Vagina (tissue), 2 donors: ENCODE measurements at regions not wholly inside any gene's neighbourhood (a gene's known extent, or its start where the extent isn't known, plus 50 kb on each side); places are given as distances from the start of the nearest gene placed in this dataset.

Experiments
- DNase-seq, 2 donors: peaks; one replicate each; pipeline ENCODE4 v3.0.0-alpha.2; 2017; ENCODE audit errors: extremely low spot score in 2 of 2
- H3K27ac ChIP-seq: fragments of 200-600 bp; sonication (generic); one replicate; pipeline ENCODE4 v1.5.1; 2019
- H3K27me3 ChIP-seq: fragments of 200-600 bp; sonication (generic); one replicate; pipeline ENCODE4 v1.5.1; 2019
- H3K36me3 ChIP-seq, 2 donors: fragments of 200-600 bp; sonication (generic); one replicate each; pipeline ENCODE4 v1.5.1; 2017 to 2019
- H3K4me1 ChIP-seq: fragments of 200-600 bp; sonication (generic); one replicate; pipeline ENCODE4 v1.5.1; 2019
- H3K4me3 ChIP-seq, 2 donors: fragments of 200-600 bp; sonication (generic); 1 replicate in 1 of 2; 2 replicates in 1 of 2; pipeline ENCODE4 v1.5.1; 2016 to 2019
- H3K9me3 ChIP-seq: fragments of 200-600 bp; sonication (generic); one replicate; pipeline ENCODE4 v1.5.1; 2019
- POLR2A ChIP-seq, 2 donors: fragments of 450-650 bp; IDR thresholded peaks; one replicate each; pipeline ENCODE4 v1.6.1; 2017; ENCODE audit warnings: antibody characterized with exemption in 2 of 2, mild to moderate bottlenecking in 2 of 2, moderate library complexity in 2 of 2
- POLR2AphosphoS5 ChIP-seq, 2 donors: sonication (generic); formaldehyde crosslinking; IDR thresholded peaks; one replicate each; pipeline ENCODE4 v1.9.0; 2017; ENCODE audit warnings: antibody characterized with exemption in 2 of 2, mild to moderate bottlenecking in 2 of 2, low read depth in 1 of 2; ENCODE audit not compliant: insufficient read depth in 1 of 2
- intact Hi-C: fragments of 100-400 bp; cut with DNase I; formaldehyde crosslinking; loops from one replicate; pipeline ENCODE4 v1.15.1; 2023
- TF ChIP-seq, protein P1 (sequence below), 3 experiments: fragments of 450-650 bp in 2 of 3; fragments of 200-600 bp in 1 of 3; sonication (generic) in 1 of 3; IDR thresholded peaks; one replicate each; pipeline ENCODE4 v1.5.1; 2017 to 2019; ENCODE audit warnings: antibody characterized with exemption in 3 of 3, mild to moderate bottlenecking in 2 of 3, moderate library complexity in 2 of 3

DNA sequence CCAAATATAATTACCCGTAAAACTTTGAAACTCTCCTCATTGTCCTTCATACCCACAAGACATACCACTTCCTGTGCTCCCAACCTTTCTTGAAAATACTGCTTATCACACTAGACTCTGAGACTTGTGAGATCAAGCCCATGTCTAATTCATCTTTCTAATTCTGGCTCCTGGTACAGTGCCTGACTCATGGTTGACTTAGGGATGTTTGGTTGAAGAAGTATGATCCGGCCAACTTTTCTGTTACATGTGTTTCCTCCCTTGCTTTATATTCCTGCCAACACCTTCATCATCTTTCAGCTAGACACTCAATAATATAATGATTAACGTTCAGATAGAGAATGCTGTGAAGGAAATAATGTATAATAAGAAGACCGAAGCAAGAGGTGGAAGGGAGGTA is 58.2 kb downstream of the MEX3B start:
- H3K27ac ChIP-seq: no peak overlapping the region
- H3K4me3 ChIP-seq: no peak overlapping the region
- DNase-seq: no peak
- H3K4me1 ChIP-seq: no peaks in the 10 kb centered on the region
- TF ChIP-seq, protein P1, sequence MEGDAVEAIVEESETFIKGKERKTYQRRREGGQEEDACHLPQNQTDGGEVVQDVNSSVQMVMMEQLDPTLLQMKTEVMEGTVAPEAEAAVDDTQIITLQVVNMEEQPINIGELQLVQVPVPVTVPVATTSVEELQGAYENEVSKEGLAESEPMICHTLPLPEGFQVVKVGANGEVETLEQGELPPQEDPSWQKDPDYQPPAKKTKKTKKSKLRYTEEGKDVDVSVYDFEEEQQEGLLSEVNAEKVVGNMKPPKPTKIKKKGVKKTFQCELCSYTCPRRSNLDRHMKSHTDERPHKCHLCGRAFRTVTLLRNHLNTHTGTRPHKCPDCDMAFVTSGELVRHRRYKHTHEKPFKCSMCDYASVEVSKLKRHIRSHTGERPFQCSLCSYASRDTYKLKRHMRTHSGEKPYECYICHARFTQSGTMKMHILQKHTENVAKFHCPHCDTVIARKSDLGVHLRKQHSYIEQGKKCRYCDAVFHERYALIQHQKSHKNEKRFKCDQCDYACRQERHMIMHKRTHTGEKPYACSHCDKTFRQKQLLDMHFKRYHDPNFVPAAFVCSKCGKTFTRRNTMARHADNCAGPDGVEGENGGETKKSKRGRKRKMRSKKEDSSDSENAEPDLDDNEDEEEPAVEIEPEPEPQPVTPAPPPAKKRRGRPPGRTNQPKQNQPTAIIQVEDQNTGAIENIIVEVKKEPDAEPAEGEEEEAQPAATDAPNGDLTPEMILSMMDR (IDR thresholded peaks at IDR 0.05): no peak
- no peak for TF ChIP-seq POLR2AphosphoS5 (IDR thresholded peaks at IDR 0.05; ENCODE audit: insufficient read depth in 1 of 2, low read depth in 1 of 2)
- TF ChIP-seq POLR2A (IDR thresholded peaks at IDR 0.05): no peak
- intact Hi-C loops: no loop called here
- H3K9me3 ChIP-seq: no peaks in the 10 kb centered on the region
- no peaks in the 10 kb centered on the region for H3K36me3 ChIP-seq
- no peaks in the 10 kb centered on the region for H3K27me3 ChIP-seq

DNA sequence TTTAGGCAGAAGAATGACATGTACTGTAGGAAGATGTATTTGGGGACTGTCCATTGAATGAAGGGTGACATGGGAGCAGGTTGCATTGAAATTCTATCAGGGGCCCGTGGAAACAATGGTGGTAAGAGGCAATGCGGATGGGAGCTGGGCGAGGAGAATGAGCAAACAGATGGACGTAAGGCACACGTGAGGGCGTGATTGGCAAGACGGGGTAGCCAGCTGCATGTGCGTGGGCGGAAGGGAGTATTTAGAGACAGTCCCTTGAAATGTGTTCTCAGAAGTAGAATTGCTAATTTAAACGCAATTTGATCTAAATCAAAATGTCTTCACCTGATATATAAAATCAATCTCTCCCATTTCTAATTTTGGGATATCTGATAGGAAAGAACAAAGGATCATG is 62.3 kb downstream of the MEX3B start:
- intact Hi-C loops: no loop called here
- no peak for TF ChIP-seq POLR2A (IDR thresholded peaks at IDR 0.05)
- TF ChIP-seq, protein P1 (IDR thresholded peaks at IDR 0.05): no peak
- no peak for TF ChIP-seq POLR2AphosphoS5 (IDR thresholded peaks at IDR 0.05; ENCODE audit: insufficient read depth in 1 of 2, low read depth in 1 of 2)
- no peaks in the 10 kb centered on the region for H3K9me3 ChIP-seq
- H3K4me3 ChIP-seq: no peak overlapping the region
- H3K36me3 ChIP-seq: no peaks in the 10 kb centered on the region
- H3K4me1 ChIP-seq: no peaks in the 10 kb centered on the region
- DNase-seq: no peak
- H3K27ac ChIP-seq: no peak overlapping the region
- no peaks in the 10 kb centered on the region for H3K27me3 ChIP-seq

- no peak for TF ChIP-seq POLR2AphosphoS5 (IDR thresholded peaks at IDR 0.05; ENCODE audit: insufficient read depth in 1 of 2, low read depth in 1 of 2)
- TF ChIP-seq POLR2A (IDR thresholded peaks at IDR 0.05): no peak
- TF ChIP-seq, protein P1 (IDR thresholded peaks at IDR 0.05): no peak
- Histone ChIP-seq H3K36me3 (no peaks in the 10 kb centered on the region), H3K4me1 (no peaks in the 10 kb centered on the region), H3K9me3 (no peaks in the 10 kb centered on the region), H3K27ac (no peak overlapping the region), H3K4me3 (no peak overlapping the region), H3K27me3 (no peaks in the 10 kb centered on the region)
- no peak for DNase-seq
- intact Hi-C loops: no loop called here
Observed at GRCh38 chr15:81982808-81983207, 63.0 kb downstream of the MEX3B start.

GRCh38 chr15:81981908-81982307 is 63.9 kb downstream of the MEX3B start:
- no peaks in the 10 kb centered on the region for H3K4me1 ChIP-seq
- H3K4me3 ChIP-seq: no peak overlapping the region
- H3K27ac ChIP-seq: no peak overlapping the region
- TF ChIP-seq POLR2AphosphoS5 (IDR thresholded peaks at IDR 0.05; ENCODE audit: insufficient read depth in 1 of 2, low read depth in 1 of 2) (no peak), POLR2A (IDR thresholded peaks at IDR 0.05) (no peak)
- TF ChIP-seq, protein P1 (IDR thresholded peaks at IDR 0.05): no peak
- no peaks in the 10 kb centered on the region for H3K27me3 ChIP-seq
- DNase-seq: no peak
- intact Hi-C loops: no loop called here
- H3K36me3 ChIP-seq: no peaks in the 10 kb centered on the region
- H3K9me3 ChIP-seq: no peaks in the 10 kb centered on the region

- Histone ChIP-seq H3K27me3 (no peaks in the 10 kb centered on the region), H3K27ac (no peak overlapping the region), H3K9me3 (no peaks in the 10 kb centered on the region), H3K4me3 (no peak overlapping the region), H3K36me3 (no peaks in the 10 kb centered on the region), H3K4me1 (no peaks in the 10 kb centered on the region)
- no peak for DNase-seq
- TF ChIP-seq, protein P1 (IDR thresholded peaks at IDR 0.05): no peak
- TF ChIP-seq POLR2A (IDR thresholded peaks at IDR 0.05): no peak
- no peak for TF ChIP-seq POLR2AphosphoS5 (IDR thresholded peaks at IDR 0.05; ENCODE audit: insufficient read depth in 1 of 2, low read depth in 1 of 2)
- intact Hi-C loops: no loop called here
Observed at GRCh38 chr15:81977464-81977863, 68.4 kb downstream of the MEX3B start.
